Adrenal gland (tissue), 5 donors: ENCODE measurements at regions not wholly inside any gene's neighbourhood (a gene's known extent, or its start where the extent isn't known, plus 50 kb on each side); places are given as distances from the start of the nearest gene placed in this dataset.

Experiments used
- POLR2A ChIP-seq, 2 donors: fragments of 450-650 bp; IDR thresholded peaks; one replicate each; pipeline ENCODE4 v1.6.1; 2017; ENCODE audit warnings: antibody characterized with exemption in 2 of 2, mild to moderate bottlenecking in 2 of 2, moderate library complexity in 1 of 2
- TF ChIP-seq, protein P1 (sequence below), 6 experiments: fragments of 450-650 bp in 4 of 6; fragments of 200-600 bp in 2 of 6; sonication (generic) in 1 of 6; IDR thresholded peaks; 1 replicate in 5 of 6; 2 replicates in 1 of 6; pipeline versions ENCODE4 v1.5.1 to v1.8.0; 2016 to 2021; ENCODE audit warnings: antibody characterized with exemption in 6 of 6, mild to moderate bottlenecking in 2 of 6, moderate library complexity in 1 of 6
- donor health status: DM: no; HTN: no; CAD: no.

DNA sequence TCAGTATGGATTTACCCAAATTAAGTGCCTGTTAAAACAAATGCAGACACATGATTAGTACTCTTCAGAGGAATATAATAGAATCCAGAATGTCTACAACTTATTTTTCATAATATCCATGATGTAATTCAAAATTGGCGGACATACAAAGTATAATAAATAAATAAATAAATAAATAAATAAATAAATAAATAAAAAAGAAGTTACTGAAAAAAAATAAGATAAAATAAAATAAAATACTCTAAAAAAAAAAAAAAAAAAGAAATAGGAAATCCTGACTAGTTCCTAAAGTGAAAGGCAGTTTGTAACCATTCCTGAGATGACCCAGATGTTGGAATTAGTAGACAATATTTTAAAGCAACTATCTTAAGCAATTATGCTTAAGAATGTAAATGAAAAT is 219.0 kb upstream of the SPAG17 start:
- TF ChIP-seq, protein P1, sequence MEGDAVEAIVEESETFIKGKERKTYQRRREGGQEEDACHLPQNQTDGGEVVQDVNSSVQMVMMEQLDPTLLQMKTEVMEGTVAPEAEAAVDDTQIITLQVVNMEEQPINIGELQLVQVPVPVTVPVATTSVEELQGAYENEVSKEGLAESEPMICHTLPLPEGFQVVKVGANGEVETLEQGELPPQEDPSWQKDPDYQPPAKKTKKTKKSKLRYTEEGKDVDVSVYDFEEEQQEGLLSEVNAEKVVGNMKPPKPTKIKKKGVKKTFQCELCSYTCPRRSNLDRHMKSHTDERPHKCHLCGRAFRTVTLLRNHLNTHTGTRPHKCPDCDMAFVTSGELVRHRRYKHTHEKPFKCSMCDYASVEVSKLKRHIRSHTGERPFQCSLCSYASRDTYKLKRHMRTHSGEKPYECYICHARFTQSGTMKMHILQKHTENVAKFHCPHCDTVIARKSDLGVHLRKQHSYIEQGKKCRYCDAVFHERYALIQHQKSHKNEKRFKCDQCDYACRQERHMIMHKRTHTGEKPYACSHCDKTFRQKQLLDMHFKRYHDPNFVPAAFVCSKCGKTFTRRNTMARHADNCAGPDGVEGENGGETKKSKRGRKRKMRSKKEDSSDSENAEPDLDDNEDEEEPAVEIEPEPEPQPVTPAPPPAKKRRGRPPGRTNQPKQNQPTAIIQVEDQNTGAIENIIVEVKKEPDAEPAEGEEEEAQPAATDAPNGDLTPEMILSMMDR (IDR thresholded peaks at IDR 0.05): no peak
- TF ChIP-seq POLR2A (IDR thresholded peaks at IDR 0.05): no peak
